Natural killer cell (primary cell): ENCODE measurements at regions not wholly inside any gene's neighbourhood (a gene's known extent, or its start where the extent isn't known, plus 50 kb on each side); places are given as distances from the start of the nearest gene placed in this dataset.

ENCODE experiments used
- ATAC-seq, 3 donors: fragments of 150-1000 bp in 2 of 3; fragments of 200-7000 bp in 1 of 3; cut with Tn5 transposase; 1 replicate in 1 of 3; 2 replicates in 2 of 3; pipeline ENCODE4 v1.10.0; 2021; ENCODE audit warnings: mild to moderate bottlenecking in 2 of 3, moderate library complexity in 2 of 3
- DNase-seq, 2 donors: peaks; one replicate each; pipeline versions ENCODE4 v3.0.0 to v3.0.0-alpha.2; 2013 to 2021; ENCODE audit warnings: mixed read lengths in 1 of 2
- H3K27ac ChIP-seq: one replicate; pipeline ENCODE4 v1.5.1; 2013; ENCODE audit warnings: mild to moderate bottlenecking, low read length
- H3K27me3 ChIP-seq: one replicate; pipeline ENCODE4 v1.6.1; 2013; ENCODE audit warnings: low read length; ENCODE audit not compliant: control insufficient read depth, insufficient read depth
- H3K36me3 ChIP-seq: one replicate; pipeline ENCODE4 v1.6.1; 2013; ENCODE audit warnings: low read length; ENCODE audit not compliant: control insufficient read depth, insufficient read depth
- H3K4me1 ChIP-seq: one replicate; pipeline ENCODE4 v1.6.1; 2013; ENCODE audit warnings: low read length; ENCODE audit not compliant: control insufficient read depth, insufficient read depth
- H3K4me3 ChIP-seq: one replicate; pipeline ENCODE4 v1.5.1; 2013; ENCODE audit warnings: low read length
- H3K9me3 ChIP-seq: one replicate; pipeline ENCODE4 v1.6.1; 2013; ENCODE audit warnings: low read length; ENCODE audit not compliant: control insufficient read depth, insufficient read depth
- H3K27ac Mint-ChIP-seq, 2 donors: one replicate each; pipeline ENCODE4 v1.8.0; 2022; ENCODE audit warnings: mild to moderate bottlenecking in 2 of 2, mixed read lengths in 2 of 2, moderate library complexity in 1 of 2
- H3K27me3 Mint-ChIP-seq, 2 donors: one replicate each; pipeline ENCODE4 v1.8.0; 2022; ENCODE audit warnings: low read depth in 2 of 2, mixed read lengths in 2 of 2
- H3K36me3 Mint-ChIP-seq: one replicate; pipeline ENCODE4 v1.8.0; 2022; ENCODE audit warnings: mixed read lengths
- H3K4me1 Mint-ChIP-seq, 2 donors: one replicate each; pipeline ENCODE4 v1.8.0; 2022; ENCODE audit warnings: mixed read lengths in 2 of 2
- H3K4me3 Mint-ChIP-seq: one replicate; pipeline ENCODE4 v1.8.0; 2022; ENCODE audit warnings: mild to moderate bottlenecking, moderate library complexity, mixed read lengths
- H3K9me3 Mint-ChIP-seq, 2 donors: one replicate each; pipeline ENCODE4 v1.8.0; 2022; ENCODE audit warnings: mixed read lengths in 2 of 2
- CTCF ChIP-seq: fragments of 200-600 bp; IDR thresholded peaks from one replicate; pipeline ENCODE4 v1.8.0; 2022; ENCODE audit warnings: antibody characterized with exemption
- WGBS: methylation state at CpG from one replicate; pipeline ENCODE4 v1.1.7; 2013; ENCODE audit warnings: missing lambda C conversion rate; ENCODE audit not compliant: insufficient coverage; 5-methylcytosine and 5-hydroxymethylcytosine counted together
- intact Hi-C: fragments of 100-400 bp; cut with micrococcal nuclease; formaldehyde crosslinking; loops from one replicate; pipeline ENCODE4 v1.14.2; 2022

GRCh38 chr5:3163626-3164025 is 412.1 kb upstream of the IRX2 start:
- Histone ChIP-seq H3K36me3 (no peaks in the 10 kb centered on the region), H3K27ac (no peak overlapping the region), H3K27me3 (no peaks in the 10 kb centered on the region), H3K4me1 (no peaks in the 10 kb centered on the region), H3K4me3 (no peak overlapping the region), H3K9me3 (peaks cover 6% of the 10 kb centered on the region)
- Mint-ChIP-seq H3K36me3 (no peaks in the 10 kb centered on the region), H3K27me3 (no peaks in the 10 kb centered on the region), H3K27ac (no peak overlapping the region), H3K9me3 (peaks cover 20 to 29% of the 10 kb centered on the region in 2 donors), H3K4me1 (no peaks in the 10 kb centered on the region), H3K4me3 (no peak overlapping the region)
- intact Hi-C loops: no loop called here
- ATAC-seq (no peak), DNase-seq (no peak)
- TF ChIP-seq CTCF: no peak
- 81% methylated on average over 6 of the region's 6 CpGs for WGBS

GRCh38 chr5:3161672-3162071 is 410.2 kb upstream of the IRX2 start:
- H3K4me1 Mint-ChIP-seq: no peaks in the 10 kb centered on the region
- no peak overlapping the region for H3K27ac Mint-ChIP-seq
- TF ChIP-seq CTCF: no peak
- WGBS: 69% methylated on average over 7 of the region's 8 CpGs
- peaks cover 6% of the 10 kb centered on the region for H3K9me3 ChIP-seq
- no peak overlapping the region for H3K4me3 ChIP-seq
- no peaks in the 10 kb centered on the region for H3K4me1 ChIP-seq
- ATAC-seq (no peak), DNase-seq (no peak)
- intact Hi-C loops: no loop called here
- H3K4me3 Mint-ChIP-seq: no peak overlapping the region
- H3K36me3 ChIP-seq: no peaks in the 10 kb centered on the region
- no peak overlapping the region for H3K27ac ChIP-seq
- H3K27me3 ChIP-seq: no peaks in the 10 kb centered on the region
- H3K27me3 Mint-ChIP-seq: no peaks in the 10 kb centered on the region
- H3K9me3 Mint-ChIP-seq: peaks cover 12 to 20% of the 10 kb centered on the region in 2 donors
- no peaks in the 10 kb centered on the region for H3K36me3 Mint-ChIP-seq

- H3K36me3 ChIP-seq: no peaks in the 10 kb centered on the region
- no peak overlapping the region for H3K4me3 ChIP-seq
- 0% methylated on average over 1 of the region's 4 CpGs for WGBS
- H3K4me1 ChIP-seq: no peaks in the 10 kb centered on the region
- no peak for ATAC-seq
- intact Hi-C loops: no loop called here
- TF ChIP-seq CTCF: no peak
- Mint-ChIP-seq H3K9me3 (peaks cover 7 to 8% of the 10 kb centered on the region in 2 donors), H3K27ac (no peak overlapping the region), H3K36me3 (no peaks in the 10 kb centered on the region), H3K4me1 (no peaks in the 10 kb centered on the region), H3K27me3 (no peaks in the 10 kb centered on the region), H3K4me3 (no peak overlapping the region)
- H3K27me3 ChIP-seq: no peaks in the 10 kb centered on the region
- no peak overlapping the region for H3K27ac ChIP-seq
- peaks cover 2% of the 10 kb centered on the region for H3K9me3 ChIP-seq
- no peak for DNase-seq
Observed at GRCh38 chr5:3157214-3157613, 405.7 kb upstream of the IRX2 start.

- intact Hi-C loops: no loop called here
- Histone ChIP-seq H3K4me1 (no peaks in the 10 kb centered on the region), H3K4me3 (no peak overlapping the region), H3K9me3 (peaks cover 5% of the 10 kb centered on the region), H3K36me3 (no peaks in the 10 kb centered on the region), H3K27me3 (no peaks in the 10 kb centered on the region), H3K27ac (no peak overlapping the region)
- Mint-ChIP-seq H3K4me3 (no peak overlapping the region), H3K9me3 (peaks cover 7 to 10% of the 10 kb centered on the region in 2 donors), H3K36me3 (no peaks in the 10 kb centered on the region), H3K27me3 (no peaks in the 10 kb centered on the region), H3K27ac (no peak overlapping the region), H3K4me1 (no peaks in the 10 kb centered on the region)
- 92% methylated on average over 10 of the region's 10 CpGs for WGBS
- TF ChIP-seq CTCF: no peak
- ATAC-seq (no peak), DNase-seq (no peak)
Observed at GRCh38 chr5:3155717-3156116, 404.2 kb upstream of the IRX2 start.
